Progenitor cell of endocrine pancreas (in vitro differentiated cells): ENCODE measurements at regions not wholly inside any gene's neighbourhood (a gene's known extent, or its start where the extent isn't known, plus 50 kb on each side); places are given as distances from the start of the nearest gene placed in this dataset.

Experiments
- DNase-seq: peaks from one replicate; pipeline ENCODE4 v3.0.0; 2021; ENCODE audit warnings: low spot score; ENCODE audit not compliant: unreplicated experiment
- H3K27ac Mint-ChIP-seq: 2 replicates; pipeline ENCODE4 v1.8.0; 2021; ENCODE audit warnings: mild to moderate bottlenecking, moderate library complexity, mixed read lengths
- H3K27me3 Mint-ChIP-seq: 2 replicates; pipeline ENCODE4 v1.8.0; 2021; ENCODE audit warnings: mixed read lengths
- H3K36me3 Mint-ChIP-seq: 2 replicates; pipeline ENCODE4 v1.8.0; 2022; ENCODE audit warnings: mixed read lengths; ENCODE audit not compliant: insufficient read depth
- H3K4me1 Mint-ChIP-seq: 2 replicates; pipeline ENCODE4 v1.8.0; 2021; ENCODE audit warnings: low read depth, mixed read lengths
- H3K4me3 Mint-ChIP-seq: 2 replicates; pipeline ENCODE4 v1.8.0; 2021; ENCODE audit warnings: low read depth, mild to moderate bottlenecking, moderate library complexity, mixed read lengths
- H3K9me3 Mint-ChIP-seq: 2 replicates; pipeline ENCODE4 v1.8.0; 2021; ENCODE audit warnings: low read depth, mixed read lengths
- CTCF ChIP-seq: fragments of 200-600 bp; sonication (generic); IDR thresholded peaks from one replicate; pipeline ENCODE4 v1.5.0; 2021; ENCODE audit warnings: antibody characterized with exemption, mild to moderate bottlenecking; ENCODE audit not compliant: unreplicated experiment

GRCh38 chr1:99537886-99538617 lies 107.9 kb upstream of the PALMD start:
- no peaks in the 10 kb centered on the region for H3K27me3 Mint-ChIP-seq

GRCh38 chr1:99538618-99538956 lies 107.3 kb upstream of the PALMD start:
- peaks cover 9% of the 10 kb centered on the region for H3K9me3 Mint-ChIP-seq
- H3K4me1 Mint-ChIP-seq, result peaks cover 22% of the 10 kb centered on the region
- TF ChIP-seq CTCF, result no peak
- no peaks in the 10 kb centered on the region for H3K36me3 Mint-ChIP-seq
- DNase-seq, result no peak
- H3K27ac Mint-ChIP-seq, result no peak overlapping the region
- H3K27me3 Mint-ChIP-seq, result no peaks in the 10 kb centered on the region
- no peak overlapping the region for H3K4me3 Mint-ChIP-seq

More at GRCh38 chr1:99537886-99538617, 107.9 kb upstream of the PALMD start:
- Mint-ChIP-seq H3K4me3 (no peak overlapping the region), H3K27ac (no peak overlapping the region), H3K36me3 (no peaks in the 10 kb centered on the region), H3K9me3 (peaks cover 9% of the 10 kb centered on the region), H3K4me1 (peaks cover 22% of the 10 kb centered on the region)
- no peak for TF ChIP-seq CTCF
- no peak for DNase-seq

GRCh38 chr1:99539131-99539530 lies 106.8 kb upstream of the PALMD start:
- TF ChIP-seq CTCF, result no peak
- Mint-ChIP-seq H3K4me1 (peaks cover 19% of the 10 kb centered on the region), H3K27me3 (no peaks in the 10 kb centered on the region), H3K27ac (no peak overlapping the region), H3K36me3 (no peaks in the 10 kb centered on the region), H3K4me3 (no peak overlapping the region), H3K9me3 (peaks cover 9% of the 10 kb centered on the region)
- no peak for DNase-seq

- Mint-ChIP-seq H3K27me3 (no peaks in the 10 kb centered on the region), H3K27ac (no peak overlapping the region), H3K36me3 (no peaks in the 10 kb centered on the region), H3K4me1 (peaks cover 15% of the 10 kb centered on the region), H3K4me3 (no peak overlapping the region), H3K9me3 (peaks cover 9% of the 10 kb centered on the region)
- no peak for TF ChIP-seq CTCF
- DNase-seq, result no peak
Observed at GRCh38 chr1:99540744-99541143, 105.2 kb upstream of the PALMD start.

GRCh38 chr1:99544328-99544727 lies 101.6 kb upstream of the PALMD start:
- H3K36me3 Mint-ChIP-seq, result no peaks in the 10 kb centered on the region
- no peaks in the 10 kb centered on the region for H3K27me3 Mint-ChIP-seq
- TF ChIP-seq CTCF, result no peak
- H3K9me3 Mint-ChIP-seq, result peaks cover 9% of the 10 kb centered on the region
- no peak overlapping the region for H3K4me3 Mint-ChIP-seq
- DNase-seq, result no peak
- peaks cover 8% of the 10 kb centered on the region for H3K4me1 Mint-ChIP-seq
- no peak overlapping the region for H3K27ac Mint-ChIP-seq
